ENCODE measurements at regions not wholly inside any gene's neighbourhood (a gene's known extent, or its start where the extent isn't known, plus 50 kb on each side); places are given as distances from the start of the nearest gene placed in this dataset.

GRCh38 chr12:85352016-85352415, 72.0 kb downstream of the ALX1 start:
- DNase-seq (ENCODE audit: low read depth) = no peak

- DNase-seq (ENCODE audit: low read depth) = no peak
These were observed 76.8 kb downstream of the ALX1 start for GRCh38 chr12:85356596-85357385.

- DNase-seq (ENCODE audit: low read depth) = no peak
These were observed 77.6 kb downstream of the ALX1 start for GRCh38 chr12:85357609-85358008.

DNA sequence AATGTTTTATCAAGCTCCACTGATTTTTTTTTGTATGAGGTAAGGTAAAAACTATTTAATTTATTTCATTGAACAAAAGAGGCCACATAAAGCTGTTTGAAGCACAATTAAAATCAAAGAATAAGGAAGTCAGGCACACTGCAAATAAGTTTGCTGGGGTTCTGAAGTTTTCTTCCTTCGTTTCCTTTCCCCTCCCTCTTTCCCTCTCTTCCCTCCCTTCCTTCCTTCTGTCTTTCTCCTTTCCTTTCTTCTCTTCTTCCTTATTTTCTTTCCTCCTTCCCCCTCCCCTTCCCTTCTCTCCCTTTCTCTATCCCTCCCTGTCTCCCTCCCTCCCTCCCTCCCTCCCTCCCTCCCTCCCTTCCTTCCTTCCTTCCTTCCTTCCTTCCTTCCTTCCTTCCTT, 78.7 kb downstream of the ALX1 start:
- no peak for DNase-seq (ENCODE audit: low read depth)

- DNase-seq (ENCODE audit: low read depth) = no peak
These were observed 83.6 kb downstream of the ALX1 start for GRCh38 chr12:85363382-85364190.

DNA sequence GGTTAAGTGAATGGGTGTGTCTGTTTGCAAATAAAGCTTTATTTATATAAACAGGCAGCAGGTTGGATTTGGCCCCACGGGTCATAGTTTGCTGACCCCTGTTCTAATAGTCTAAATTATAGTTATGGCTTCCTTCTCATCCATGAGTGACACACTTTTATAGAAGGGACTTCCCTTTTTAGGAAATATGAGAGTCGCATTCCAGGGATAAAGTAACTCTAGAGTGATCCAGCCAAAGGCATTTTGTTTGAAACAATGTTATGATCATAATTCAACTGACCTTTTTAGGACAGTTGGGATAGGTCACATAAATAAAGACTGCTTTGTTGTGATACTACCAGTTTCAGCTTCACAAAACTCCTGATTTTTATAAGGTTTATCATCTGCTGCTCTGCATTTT, 87.9 kb downstream of the ALX1 start:
- no peak for DNase-seq (ENCODE audit: low read depth)

DNA sequence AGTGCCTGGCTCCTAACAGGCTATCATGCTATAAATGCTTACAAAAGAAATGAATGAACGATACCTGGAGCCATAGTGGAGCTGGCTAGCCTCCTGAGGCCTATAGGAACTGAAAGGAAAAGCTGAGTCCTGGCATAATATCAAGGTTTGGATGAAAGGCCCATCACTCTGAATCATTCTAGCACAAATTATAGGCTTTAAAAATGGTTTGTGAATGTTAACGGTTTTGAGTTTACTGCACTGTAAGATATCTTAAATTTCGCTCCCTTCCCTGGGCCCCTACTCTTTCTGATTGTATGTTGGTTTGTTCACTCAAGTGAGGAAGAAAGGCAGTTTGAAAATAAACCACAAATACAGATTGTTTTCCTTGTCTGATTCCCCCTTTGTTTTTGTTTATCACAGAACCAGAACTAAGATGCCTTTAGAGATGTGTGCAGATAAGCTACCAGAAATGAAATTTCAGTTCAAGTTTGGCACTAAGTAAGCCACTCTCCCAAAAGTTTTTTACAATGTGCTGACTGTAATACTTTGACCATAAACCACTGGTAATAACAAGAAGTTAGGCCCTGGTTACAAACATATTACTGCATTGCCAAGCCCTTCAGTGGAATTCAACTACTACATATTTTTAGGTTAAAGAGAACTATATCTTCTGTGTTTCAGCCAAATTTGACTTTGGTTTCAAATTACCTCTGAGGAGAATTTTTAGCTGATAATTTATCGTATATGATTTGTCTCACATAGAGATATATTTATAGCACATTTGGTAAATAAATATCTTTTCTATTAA, 89.5 kb downstream of the ALX1 start:
- no peak for DNase-seq (ENCODE audit: low read depth)

DNA sequence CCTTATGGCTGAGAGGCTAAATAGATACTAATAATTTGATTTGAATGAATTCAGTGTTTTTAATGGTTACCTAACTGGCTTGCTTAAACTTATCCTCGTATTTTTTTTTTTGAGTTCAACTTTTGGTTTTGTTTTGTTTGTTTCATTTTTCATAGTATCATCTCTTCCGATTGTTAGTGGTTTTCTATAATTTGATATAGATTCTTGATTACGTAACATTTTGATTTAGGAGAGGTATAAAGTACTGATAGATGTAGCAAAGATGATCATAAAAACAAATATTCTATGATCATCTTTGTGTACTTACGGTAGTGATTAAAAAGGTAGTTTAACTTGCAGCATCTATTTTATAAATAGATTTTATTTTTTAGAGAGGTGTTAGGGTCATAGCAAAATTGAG, 93.0 kb downstream of the ALX1 start:
- DNase-seq (ENCODE audit: low read depth) = no peak

- no peak for DNase-seq (ENCODE audit: low read depth)
These were observed 95.0 kb downstream of the ALX1 start for GRCh38 chr12:85374981-85375380.

GRCh38 chr12:85385406-85385805, 105.4 kb downstream of the ALX1 start:
- no peak for DNase-seq (ENCODE audit: low read depth)

DNA sequence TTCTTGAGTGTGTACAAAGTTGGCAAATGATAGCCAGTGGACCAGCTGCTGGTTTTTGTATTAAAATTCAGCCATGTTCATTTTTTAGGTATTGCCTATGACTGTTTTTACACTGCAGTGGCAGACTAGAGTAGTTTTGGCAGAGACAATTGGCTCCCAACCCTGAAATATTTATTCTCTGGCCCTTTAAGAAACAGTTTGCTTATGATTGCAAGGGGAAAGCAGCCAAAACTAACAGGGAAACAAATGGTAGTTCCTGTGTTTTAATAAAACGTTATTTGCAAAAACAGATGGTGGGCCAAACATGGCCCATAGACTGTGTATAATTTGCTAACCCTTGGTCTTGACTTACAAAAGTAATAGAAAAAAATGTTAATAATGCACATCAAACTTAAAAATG, 110.2 kb downstream of the ALX1 start:
- DNase-seq (ENCODE audit: low read depth) = no peak

- DNase-seq (ENCODE audit: low read depth) = no peak
These were observed 112.5 kb downstream of the ALX1 start for GRCh38 chr12:85392508-85392907.

DNA sequence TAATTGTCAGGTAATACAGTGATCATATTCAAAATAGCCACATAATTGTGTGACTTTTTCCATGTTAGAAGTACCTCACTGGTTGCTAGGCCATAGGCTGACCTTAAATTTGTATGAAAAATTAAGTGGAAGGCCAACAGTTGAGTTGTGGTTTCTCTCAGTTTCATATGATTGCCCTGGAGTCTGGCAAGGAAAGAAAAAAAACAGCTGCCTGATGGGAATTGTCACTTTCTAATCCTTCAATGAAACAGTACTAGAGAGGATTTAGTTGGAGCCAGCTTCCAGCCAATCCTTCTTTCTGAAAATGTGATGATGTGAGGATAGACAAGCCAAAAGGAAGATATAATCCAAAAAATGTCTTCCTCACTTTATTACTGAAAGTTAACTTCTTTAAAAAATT, 113.6 kb downstream of the ALX1 start:
- no peak for DNase-seq (ENCODE audit: low read depth)

DNA sequence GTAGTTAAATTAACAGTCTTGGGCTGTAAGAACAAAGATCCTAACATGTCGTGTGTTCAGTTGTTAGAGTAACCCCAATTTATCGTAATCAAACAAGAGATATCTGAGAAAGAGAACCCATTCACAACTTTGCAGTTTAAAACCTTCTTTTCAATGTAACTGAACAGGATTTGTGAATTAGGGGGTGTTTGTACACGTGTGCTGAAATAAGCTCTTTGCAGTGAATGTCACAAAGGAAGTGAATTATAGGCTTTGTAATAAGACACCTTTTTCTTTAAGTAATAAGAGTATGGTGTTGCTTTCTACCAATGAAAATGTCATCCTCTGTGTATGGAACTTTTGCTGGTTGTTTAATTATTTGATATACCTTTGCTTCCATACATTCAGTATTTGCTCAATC, 114.0 kb downstream of the ALX1 start:
- no peak for DNase-seq (ENCODE audit: low read depth)

DNA sequence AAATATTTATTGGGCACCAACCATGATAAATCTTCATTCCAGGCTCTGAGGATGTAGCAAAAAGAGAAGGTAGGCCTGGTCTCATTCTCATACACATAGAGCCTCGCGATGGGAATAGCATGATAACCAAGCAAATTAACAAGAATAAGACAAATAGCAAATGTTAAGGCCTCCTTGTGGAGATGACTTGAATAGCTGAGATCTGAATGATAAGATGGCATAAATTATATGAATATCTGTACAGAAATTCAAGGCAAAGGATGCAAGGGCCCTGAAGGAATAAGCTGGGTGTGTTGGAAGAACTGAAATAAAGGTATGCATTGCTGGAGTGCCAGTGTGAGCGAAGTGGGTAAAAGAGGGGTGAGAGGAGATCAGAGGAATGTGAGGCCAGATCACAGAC, 114.8 kb downstream of the ALX1 start:
- DNase-seq (ENCODE audit: low read depth) = no peak

DNA sequence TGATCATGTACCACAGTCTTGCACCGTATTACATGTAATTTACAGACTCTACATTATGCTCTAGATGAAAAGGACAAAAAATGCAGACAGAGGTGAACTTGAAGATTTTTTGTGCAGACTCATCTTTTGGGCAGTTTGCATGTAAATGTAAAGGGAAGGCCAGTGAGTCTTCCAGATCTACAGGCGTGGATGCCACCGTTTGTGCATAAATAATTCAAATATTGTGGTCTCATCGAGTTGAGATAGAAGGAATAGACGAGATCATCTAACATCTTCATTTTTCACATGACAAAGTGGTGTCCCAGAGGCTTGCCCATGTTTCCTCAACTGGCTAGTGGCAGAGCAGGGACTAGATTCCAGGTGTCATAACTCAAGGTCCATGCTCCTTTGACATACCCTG, 125.2 kb downstream of the ALX1 start:
- DNase-seq (ENCODE audit: low read depth) = no peak

- no peak for DNase-seq (ENCODE audit: low read depth)
These were observed 125.9 kb downstream of the ALX1 start for GRCh38 chr12:85405781-85406522.

- DNase-seq (ENCODE audit: low read depth) = no peak
These were observed 133.2 kb downstream of the ALX1 start for GRCh38 chr12:85413266-85413665.

GRCh38 chr12:85422762-85423161, 142.7 kb downstream of the ALX1 start:
- no peak for DNase-seq (ENCODE audit: low read depth)

GRCh38 chr12:85423947-85424346, 143.9 kb downstream of the ALX1 start:
- no peak for DNase-seq (ENCODE audit: low read depth)

GRCh38 chr12:85424581-85425348, 144.7 kb downstream of the ALX1 start:
- DNase-seq (ENCODE audit: low read depth) = peak; percentile 20

All from forelimb muscle (tissue), 1 donor.